ENCODE measurements at regions not wholly inside any gene's neighbourhood (a gene's known extent, or its start where the extent isn't known, plus 50 kb on each side); places are given as distances from the start of the nearest gene placed in this dataset.

DNA sequence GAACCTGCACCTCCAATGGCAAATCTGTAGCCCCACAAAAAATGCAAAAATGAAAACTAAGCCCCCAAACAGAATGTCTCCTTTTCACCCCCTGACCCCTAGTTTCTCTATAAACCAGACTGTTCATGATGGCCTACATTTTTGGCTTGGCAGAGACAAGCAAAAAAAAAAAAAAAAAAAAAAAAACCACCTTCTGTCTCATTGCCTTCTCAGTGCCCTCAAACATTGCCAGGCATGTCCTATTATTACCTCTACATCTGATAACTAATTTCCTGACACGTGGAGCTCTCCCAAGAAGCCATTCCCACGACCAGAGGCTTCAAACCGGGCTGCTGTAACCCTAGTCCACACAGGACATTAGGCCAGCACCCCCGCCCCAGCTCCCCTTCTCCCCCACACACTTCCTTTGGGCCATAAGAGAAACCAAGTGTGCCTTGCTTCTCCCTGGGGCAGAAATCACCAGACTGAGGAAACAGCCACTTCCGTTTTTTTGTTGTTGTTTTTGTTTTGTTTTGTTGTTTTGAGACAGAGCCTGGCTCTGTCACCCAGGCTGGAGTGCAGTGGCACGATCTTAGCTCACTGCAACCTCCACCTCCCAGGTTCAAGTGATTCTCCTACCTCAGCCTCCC, 65.4 kb downstream of the GPR6 start:
- TF ChIP-seq, protein P1, sequence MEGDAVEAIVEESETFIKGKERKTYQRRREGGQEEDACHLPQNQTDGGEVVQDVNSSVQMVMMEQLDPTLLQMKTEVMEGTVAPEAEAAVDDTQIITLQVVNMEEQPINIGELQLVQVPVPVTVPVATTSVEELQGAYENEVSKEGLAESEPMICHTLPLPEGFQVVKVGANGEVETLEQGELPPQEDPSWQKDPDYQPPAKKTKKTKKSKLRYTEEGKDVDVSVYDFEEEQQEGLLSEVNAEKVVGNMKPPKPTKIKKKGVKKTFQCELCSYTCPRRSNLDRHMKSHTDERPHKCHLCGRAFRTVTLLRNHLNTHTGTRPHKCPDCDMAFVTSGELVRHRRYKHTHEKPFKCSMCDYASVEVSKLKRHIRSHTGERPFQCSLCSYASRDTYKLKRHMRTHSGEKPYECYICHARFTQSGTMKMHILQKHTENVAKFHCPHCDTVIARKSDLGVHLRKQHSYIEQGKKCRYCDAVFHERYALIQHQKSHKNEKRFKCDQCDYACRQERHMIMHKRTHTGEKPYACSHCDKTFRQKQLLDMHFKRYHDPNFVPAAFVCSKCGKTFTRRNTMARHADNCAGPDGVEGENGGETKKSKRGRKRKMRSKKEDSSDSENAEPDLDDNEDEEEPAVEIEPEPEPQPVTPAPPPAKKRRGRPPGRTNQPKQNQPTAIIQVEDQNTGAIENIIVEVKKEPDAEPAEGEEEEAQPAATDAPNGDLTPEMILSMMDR (IDR thresholded peaks at IDR 0.05; ENCODE audit: control extremely low read depth, extremely low read depth, low read depth, missing control alignments) = no peak
- ChIA-PET CTCF (interaction anchor here (1.3 to 12.3 kb wide), 3 partner anchors 10 to 342 kb away, joined by 3 to 298 read pairs (median 11); no protein-coding TSS in a partner anchor), POLR2A (interaction anchor here (0.6 kb wide), 1 partner anchor 1806 kb away, joined by 5 read pairs; no protein-coding TSS in a partner anchor)
- no peak for DNase-seq (ENCODE audit: extremely low spot score)

GRCh38 chr6:110044096-110044495, 66.0 kb downstream of the GPR6 start:
- no peak for DNase-seq (ENCODE audit: extremely low spot score)
- TF ChIP-seq, protein P1 (IDR thresholded peaks at IDR 0.05; ENCODE audit: control extremely low read depth, extremely low read depth, low read depth, missing control alignments) = no peak
- CTCF ChIA-PET = interaction anchor here (1.3 to 12.3 kb wide), 3 partner anchors 10 to 343 kb away, joined by 3 to 298 read pairs (median 11); no protein-coding TSS in a partner anchor
- POLR2A ChIA-PET = interaction anchor here (0.6 kb wide), 1 partner anchor 1806 kb away, joined by 5 read pairs; no protein-coding TSS in a partner anchor

DNA sequence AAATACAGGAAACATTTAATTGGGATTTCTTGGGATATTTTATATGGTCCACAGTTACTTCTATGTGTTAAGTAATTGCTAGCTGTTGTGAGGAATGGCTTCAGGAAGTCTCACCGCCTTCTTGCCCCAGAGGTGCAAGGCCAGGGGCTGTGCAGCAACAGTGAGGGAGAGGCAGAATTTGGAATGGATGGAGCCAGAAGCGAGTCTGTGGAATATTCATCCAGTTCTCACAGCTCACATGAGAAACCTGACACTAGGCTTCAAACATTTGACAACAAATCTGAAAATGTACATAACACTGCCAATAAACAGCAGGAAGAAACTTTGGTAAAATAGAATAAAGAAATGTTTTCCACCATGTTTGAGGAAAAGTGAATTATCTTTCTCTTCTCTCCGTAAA, 66.5 kb downstream of the GPR6 start:
- POLR2A ChIA-PET = no interaction called here
- DNase-seq (ENCODE audit: extremely low spot score) = no peak
- CTCF ChIA-PET = interaction anchor here (3.5 to 12.3 kb wide), 2 partner anchors 9 to 344 kb away, joined by 11 to 298 read pairs; no protein-coding TSS in a partner anchor
- TF ChIP-seq, protein P1 (IDR thresholded peaks at IDR 0.05; ENCODE audit: control extremely low read depth, extremely low read depth, low read depth, missing control alignments) = no peak

GRCh38 chr6:110048221-110048875, 70.2 kb downstream of the GPR6 start:
- no peak for DNase-seq (ENCODE audit: extremely low spot score)
- ChIA-PET POLR2A (no interaction called here), CTCF (interaction anchor here (1.1 to 12.8 kb wide), 3 partner anchors 9 to 452 kb away, joined by 3 to 113 read pairs (median 3); no protein-coding TSS in a partner anchor)
- TF ChIP-seq, protein P1 (IDR thresholded peaks at IDR 0.05; ENCODE audit: control extremely low read depth, extremely low read depth, low read depth, missing control alignments) = no peak

DNA sequence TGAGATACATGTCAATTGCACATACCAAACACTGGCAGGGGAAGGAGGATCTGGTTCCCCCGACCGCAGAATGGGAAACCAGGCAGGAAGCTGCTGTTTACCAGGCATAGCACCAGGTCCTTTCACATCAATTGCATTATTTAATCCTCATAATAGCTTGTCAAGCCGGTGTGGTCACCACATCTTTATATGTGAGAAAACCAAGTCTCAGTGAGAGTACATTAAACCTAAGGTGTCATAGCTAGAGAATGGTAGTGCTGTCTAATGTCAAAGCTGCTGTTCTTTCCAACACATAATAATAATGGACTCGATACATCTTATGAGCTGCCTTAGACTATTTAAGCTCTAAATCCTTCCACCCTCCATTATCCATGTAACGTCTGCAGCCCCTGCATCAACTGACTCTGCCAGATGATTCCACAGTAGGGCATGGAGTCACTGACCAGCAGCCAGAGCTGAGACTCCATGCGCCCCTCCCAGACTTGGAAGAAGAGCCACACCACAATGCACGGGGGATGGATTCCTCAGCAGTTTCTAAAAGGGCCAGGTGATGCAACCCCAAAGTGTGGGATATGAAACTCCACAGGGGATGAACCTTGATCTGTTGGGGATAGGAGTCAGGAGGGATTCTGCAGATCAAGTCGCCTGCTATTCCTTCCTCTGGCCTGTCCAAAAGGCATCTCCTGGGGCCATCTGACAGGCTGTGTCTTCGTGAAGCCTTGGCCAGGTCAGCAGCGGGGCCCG, 71.8 kb downstream of the GPR6 start:
- CTCF ChIA-PET = interaction anchor here (1.3 to 12.8 kb wide), 2 partner anchors 11 to 16 kb away, joined by 3 to 113 read pairs; no protein-coding TSS in a partner anchor
- TF ChIP-seq, protein P1 (IDR thresholded peaks at IDR 0.05; ENCODE audit: control extremely low read depth, extremely low read depth, low read depth, missing control alignments) = no peak
- POLR2A ChIA-PET = no interaction called here
- DNase-seq (ENCODE audit: extremely low spot score) = no peak
